ENCODE measurements at regions not wholly inside any gene's neighbourhood (a gene's known extent, or its start where the extent isn't known, plus 50 kb on each side); places are given as distances from the start of the nearest gene placed in this dataset.

DNA sequence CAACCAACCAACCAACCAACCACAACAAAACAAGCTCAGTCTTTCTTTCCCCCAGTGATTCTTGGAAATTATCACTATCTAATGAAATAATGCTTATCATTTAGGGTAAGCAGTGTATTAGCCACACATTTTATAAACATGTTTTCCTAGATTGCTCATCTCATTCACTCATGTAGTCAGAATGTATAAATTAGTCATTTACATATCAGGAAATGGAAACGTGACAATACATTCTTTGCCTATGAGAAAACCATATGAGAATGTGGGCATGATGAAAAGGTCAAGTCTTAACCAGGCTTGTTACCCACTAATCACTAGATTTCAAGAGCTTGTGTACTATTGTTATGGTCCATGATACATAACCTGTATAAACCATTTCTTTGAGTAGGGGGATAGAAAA is 1583.4 kb upstream of the PIK3C3 start:
- H3K4me1 ChIP-seq = no peaks in the 10 kb centered on the region
- TF ChIP-seq, protein P1, sequence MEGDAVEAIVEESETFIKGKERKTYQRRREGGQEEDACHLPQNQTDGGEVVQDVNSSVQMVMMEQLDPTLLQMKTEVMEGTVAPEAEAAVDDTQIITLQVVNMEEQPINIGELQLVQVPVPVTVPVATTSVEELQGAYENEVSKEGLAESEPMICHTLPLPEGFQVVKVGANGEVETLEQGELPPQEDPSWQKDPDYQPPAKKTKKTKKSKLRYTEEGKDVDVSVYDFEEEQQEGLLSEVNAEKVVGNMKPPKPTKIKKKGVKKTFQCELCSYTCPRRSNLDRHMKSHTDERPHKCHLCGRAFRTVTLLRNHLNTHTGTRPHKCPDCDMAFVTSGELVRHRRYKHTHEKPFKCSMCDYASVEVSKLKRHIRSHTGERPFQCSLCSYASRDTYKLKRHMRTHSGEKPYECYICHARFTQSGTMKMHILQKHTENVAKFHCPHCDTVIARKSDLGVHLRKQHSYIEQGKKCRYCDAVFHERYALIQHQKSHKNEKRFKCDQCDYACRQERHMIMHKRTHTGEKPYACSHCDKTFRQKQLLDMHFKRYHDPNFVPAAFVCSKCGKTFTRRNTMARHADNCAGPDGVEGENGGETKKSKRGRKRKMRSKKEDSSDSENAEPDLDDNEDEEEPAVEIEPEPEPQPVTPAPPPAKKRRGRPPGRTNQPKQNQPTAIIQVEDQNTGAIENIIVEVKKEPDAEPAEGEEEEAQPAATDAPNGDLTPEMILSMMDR (IDR thresholded peaks at IDR 0.05; ENCODE audit: insufficient read depth in 1 of 2, low read depth in 1 of 2, low read length in 1 of 2, severe bottlenecking in 1 of 2, unreplicated experiment in 1 of 2) = no peak
- Mint-ChIP-seq H3K4me3 (ENCODE audit: unreplicated experiment) (no peak overlapping the region), H3K36me3 (ENCODE audit: insufficient read depth, unreplicated experiment) (no peaks in the 10 kb centered on the region), H3K4me1 (ENCODE audit: low read depth, unreplicated experiment) (no peaks in the 10 kb centered on the region), H3K9me3 (ENCODE audit: unreplicated experiment) (no peaks in the 10 kb centered on the region), H3K27ac (ENCODE audit: unreplicated experiment) (no peak overlapping the region), H3K27me3 (ENCODE audit: insufficient read depth, unreplicated experiment) (peaks cover 3% of the 10 kb centered on the region)
- no peak for DNase-seq
- no peaks in the 10 kb centered on the region for H3K27me3 ChIP-seq (replicated peaks; ENCODE audit: control insufficient read depth, insufficient read depth, low read length)
- H3K9me3 ChIP-seq = no peaks in the 10 kb centered on the region
- no peaks in the 10 kb centered on the region for H3K36me3 ChIP-seq (ENCODE audit: control insufficient read depth, insufficient read depth, low read length)
- BruUV-seq (replicated peaks) = no TSS peak
- ChIA-PET CTCF (no interaction called here), POLR2A (no interaction called here)
- intact Hi-C loops (cut with micrococcal nuclease; ENCODE audit: unreplicated experiment) = no loop called here
- H3K4me3 ChIP-seq (ENCODE audit: low read depth, low read length) = no peak overlapping the region

DNA sequence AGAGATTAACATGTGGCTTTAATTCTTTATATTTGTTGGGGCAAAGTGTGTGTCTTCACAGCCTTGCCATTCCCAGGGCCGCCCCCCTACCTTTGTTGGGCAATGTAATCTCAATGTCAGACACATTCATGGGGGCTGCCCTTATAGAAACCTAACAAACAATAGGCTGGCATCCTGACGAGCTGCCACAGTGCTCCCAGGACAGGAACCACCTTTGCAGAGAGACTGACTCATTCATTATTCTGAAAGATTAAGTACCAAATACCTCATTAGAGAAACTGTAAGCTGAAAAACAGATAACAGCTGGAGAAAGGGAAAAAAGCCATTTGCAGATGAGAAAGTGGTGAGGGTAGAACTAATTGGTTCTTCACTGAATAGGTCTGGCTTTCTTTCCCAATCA is 1587.5 kb upstream of the PIK3C3 start:
- POLR2A ChIA-PET = no interaction called here
- H3K4me3 ChIP-seq (ENCODE audit: low read depth, low read length) = no peak overlapping the region
- H3K36me3 Mint-ChIP-seq (ENCODE audit: insufficient read depth, unreplicated experiment) = no peaks in the 10 kb centered on the region
- no peak for DNase-seq
- no peaks in the 10 kb centered on the region for H3K36me3 ChIP-seq (ENCODE audit: control insufficient read depth, insufficient read depth, low read length)
- TF ChIP-seq, protein P1 (IDR thresholded peaks at IDR 0.05; ENCODE audit: insufficient read depth in 1 of 2, low read depth in 1 of 2, low read length in 1 of 2, severe bottlenecking in 1 of 2, unreplicated experiment in 1 of 2) = no peak
- H3K27ac Mint-ChIP-seq (ENCODE audit: unreplicated experiment) = no peak overlapping the region
- H3K4me1 Mint-ChIP-seq (ENCODE audit: low read depth, unreplicated experiment) = no peaks in the 10 kb centered on the region
- no TSS peak for BruUV-seq (replicated peaks)
- no peaks in the 10 kb centered on the region for H3K27me3 ChIP-seq (replicated peaks; ENCODE audit: control insufficient read depth, insufficient read depth, low read length)
- H3K4me3 Mint-ChIP-seq (ENCODE audit: unreplicated experiment) = no peak overlapping the region
- peaks cover 3% of the 10 kb centered on the region for H3K27me3 Mint-ChIP-seq (ENCODE audit: insufficient read depth, unreplicated experiment)
- no peaks in the 10 kb centered on the region for H3K4me1 ChIP-seq
- intact Hi-C loops (cut with micrococcal nuclease; ENCODE audit: unreplicated experiment) = no loop called here
- H3K9me3 ChIP-seq = no peaks in the 10 kb centered on the region
- H3K9me3 Mint-ChIP-seq (ENCODE audit: unreplicated experiment) = no peaks in the 10 kb centered on the region
- CTCF ChIA-PET = no interaction called here

DNA sequence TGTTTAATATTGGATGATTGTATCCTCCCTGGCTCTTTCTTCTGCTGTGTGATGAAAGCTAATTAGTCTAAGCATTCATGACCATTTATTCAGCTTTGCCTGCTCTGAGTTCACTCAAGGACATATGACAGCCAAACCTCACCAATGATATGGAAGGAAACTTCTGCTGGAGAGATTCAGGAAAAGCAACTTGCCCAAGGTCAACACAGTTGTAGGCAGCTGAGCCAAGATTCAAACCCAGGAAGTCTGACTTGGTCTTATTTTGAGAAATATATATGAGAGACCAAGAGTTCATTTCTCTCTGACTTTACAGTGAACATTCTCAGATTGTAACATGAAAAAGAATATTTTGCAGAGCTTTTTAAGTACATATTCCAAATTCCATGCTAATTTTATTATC is 1588.5 kb upstream of the PIK3C3 start:
- Histone ChIP-seq H3K36me3 (ENCODE audit: control insufficient read depth, insufficient read depth, low read length) (no peaks in the 10 kb centered on the region), H3K4me1 (no peaks in the 10 kb centered on the region), H3K4me3 (ENCODE audit: low read depth, low read length) (no peak overlapping the region), H3K9me3 (no peaks in the 10 kb centered on the region), H3K27me3 (replicated peaks; ENCODE audit: control insufficient read depth, insufficient read depth, low read length) (no peaks in the 10 kb centered on the region)
- H3K27ac Mint-ChIP-seq (ENCODE audit: unreplicated experiment) = no peak overlapping the region
- no peaks in the 10 kb centered on the region for H3K9me3 Mint-ChIP-seq (ENCODE audit: unreplicated experiment)
- POLR2A ChIA-PET = no interaction called here
- no peaks in the 10 kb centered on the region for H3K4me1 Mint-ChIP-seq (ENCODE audit: low read depth, unreplicated experiment)
- CTCF ChIA-PET = no interaction called here
- DNase-seq = no peak
- BruUV-seq (replicated peaks) = no TSS peak
- intact Hi-C loops (cut with micrococcal nuclease; ENCODE audit: unreplicated experiment) = no loop called here
- no peaks in the 10 kb centered on the region for H3K36me3 Mint-ChIP-seq (ENCODE audit: insufficient read depth, unreplicated experiment)
- H3K4me3 Mint-ChIP-seq (ENCODE audit: unreplicated experiment) = no peak overlapping the region
- TF ChIP-seq, protein P1 (IDR thresholded peaks at IDR 0.05; ENCODE audit: insufficient read depth in 1 of 2, low read depth in 1 of 2, low read length in 1 of 2, severe bottlenecking in 1 of 2, unreplicated experiment in 1 of 2) = no peak
- H3K27me3 Mint-ChIP-seq (ENCODE audit: insufficient read depth, unreplicated experiment) = peaks cover 3% of the 10 kb centered on the region

Data from Caco-2 (cell line).